NCI-H524 (cell line): ENCODE measurements at regions not wholly inside any gene's neighbourhood (a gene's known extent, or its start where the extent isn't known, plus 50 kb on each side); places are given as distances from the start of the nearest gene placed in this dataset.
A peak's percentile ranks its signal among the peaks of the same experiment; 100 is the strongest.
"Not testable (repeated sequence)": the region's sequence is repeated elsewhere in the genome, so short reads cannot be mapped to it uniquely, and the experiment has no call there.

Experiments used
- DNase-seq, 2 experiments: peaks; one replicate each; lab custom pipeline; 2025; lab: John Stamatoyannopoulos, UW

DNA sequence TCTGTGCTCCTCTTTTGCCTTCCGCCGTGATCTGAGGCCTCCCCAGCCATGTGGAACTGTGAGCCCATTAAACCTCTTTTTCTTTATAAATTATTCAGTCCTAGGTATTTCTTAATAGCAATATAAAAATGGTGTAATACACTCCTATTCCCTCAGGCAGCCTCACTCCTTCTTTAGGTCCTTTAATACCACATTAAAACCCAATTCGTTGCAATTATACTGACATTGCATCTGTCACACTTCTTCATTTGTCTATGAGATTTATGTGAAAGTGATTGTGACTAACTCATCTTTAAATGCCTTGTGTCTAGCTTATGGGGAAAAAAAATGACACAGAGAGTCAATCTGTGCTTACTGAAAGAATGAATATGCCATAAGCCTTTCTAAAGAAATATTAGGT lies 1035.2 kb upstream of the SLIT2 start:
- DNase-seq: no peak

- no peak for DNase-seq
Observed at GRCh38 chr4:19214591-19215186, 1037.0 kb upstream of the SLIT2 start.

DNA sequence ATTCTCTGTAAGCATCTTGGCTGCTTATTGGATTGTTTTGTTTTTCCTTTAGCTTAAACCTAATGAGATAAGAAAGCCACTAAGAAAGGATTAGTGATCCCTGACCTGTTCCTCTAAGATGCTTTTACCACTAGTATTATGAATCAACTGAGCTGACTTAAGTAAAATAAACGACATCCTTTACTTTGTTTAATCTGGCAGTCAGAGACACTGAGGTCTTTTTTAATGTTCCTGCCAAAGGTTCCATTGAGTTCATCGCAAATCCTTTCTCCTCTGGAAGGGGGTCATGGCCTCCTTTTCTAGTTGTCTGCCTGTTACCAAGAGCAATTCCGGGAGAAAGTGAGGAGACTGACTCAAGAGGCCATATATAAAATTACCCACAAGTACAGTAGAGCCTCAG lies 1038.3 kb upstream of the SLIT2 start:
- DNase-seq: peak in 1 of 2 experiments; percentile 62

DNA sequence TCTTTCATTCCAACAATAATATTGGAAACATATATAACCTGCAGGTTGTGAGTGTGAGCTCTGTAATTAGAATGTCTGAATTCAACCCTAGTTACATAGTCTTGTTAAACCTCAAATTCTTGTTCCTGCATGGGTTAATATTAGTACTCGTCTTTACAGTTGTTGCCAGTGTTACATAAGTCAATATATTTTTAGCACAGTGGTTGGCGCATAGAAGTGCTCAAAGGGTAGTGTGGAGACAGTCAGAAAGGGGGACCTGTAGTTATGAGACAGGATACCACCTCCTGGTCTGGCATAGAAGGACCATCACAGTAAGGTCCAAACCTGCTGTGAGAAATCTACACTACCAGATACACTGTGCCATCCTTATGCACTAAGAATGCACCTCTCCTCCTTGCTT lies 1045.9 kb upstream of the SLIT2 start:
- no peak for DNase-seq

DNA sequence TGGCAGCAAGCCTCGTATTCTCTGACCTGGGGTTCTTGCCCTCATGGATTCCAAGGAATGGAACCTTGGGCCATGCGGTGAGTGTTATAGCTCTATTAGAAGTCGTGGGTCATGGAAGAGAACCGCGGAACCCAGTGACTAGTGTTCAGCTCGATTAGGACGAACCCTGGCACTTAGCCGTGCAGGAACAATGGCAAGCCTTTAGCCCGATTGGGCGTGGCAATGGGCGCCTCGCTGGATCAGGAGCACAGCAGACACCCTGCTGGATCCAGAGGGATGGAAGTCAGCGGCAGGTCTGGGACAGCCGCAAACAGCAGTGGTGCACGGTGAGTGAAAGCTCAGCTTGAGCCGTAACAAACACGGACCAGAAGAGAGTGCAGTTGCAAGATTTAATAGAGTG lies 1053.9 kb upstream of the SLIT2 start:
- not testable (repeated sequence) for DNase-seq

GRCh38 chr4:19195696-19196095 lies 1056.0 kb upstream of the SLIT2 start:
- DNase-seq: peak in 1 of 2 experiments; percentile 47

GRCh38 chr4:19194672-19195071 lies 1057.0 kb upstream of the SLIT2 start:
- no peak for DNase-seq

GRCh38 chr4:19193274-19193981 lies 1058.3 kb upstream of the SLIT2 start:
- DNase-seq: no peak

DNA sequence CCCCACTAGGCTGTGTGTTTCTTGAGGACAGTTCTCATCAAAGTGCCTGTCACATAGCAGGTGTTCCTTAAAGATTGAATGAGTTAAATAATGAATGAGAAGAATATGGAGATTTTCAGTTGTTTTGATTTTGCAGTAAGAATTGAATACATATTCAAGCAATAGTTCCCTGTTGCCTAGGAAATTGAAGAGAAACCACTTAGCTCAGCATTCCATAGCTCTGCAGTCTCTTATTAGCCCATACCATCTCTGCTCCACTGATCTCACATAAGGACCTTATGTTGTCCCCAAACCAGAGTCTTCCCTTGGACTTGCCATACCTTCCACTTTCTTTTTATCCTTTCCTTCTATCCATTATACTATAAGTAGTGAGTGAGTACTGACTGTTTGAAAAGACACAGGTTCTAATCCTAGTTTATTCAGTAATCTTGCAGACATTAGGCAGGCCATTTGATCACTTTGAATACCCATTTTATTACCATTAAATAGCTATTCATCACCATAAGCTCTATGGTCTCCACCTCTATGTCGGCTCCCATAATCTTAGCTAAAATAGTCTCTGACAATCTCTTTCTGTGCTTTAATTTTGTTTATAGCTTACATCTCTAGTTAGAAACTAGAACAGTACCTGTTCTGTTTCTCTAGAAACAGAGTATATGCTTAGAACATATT lies 1059.6 kb upstream of the SLIT2 start:
- DNase-seq: no peak

DNA sequence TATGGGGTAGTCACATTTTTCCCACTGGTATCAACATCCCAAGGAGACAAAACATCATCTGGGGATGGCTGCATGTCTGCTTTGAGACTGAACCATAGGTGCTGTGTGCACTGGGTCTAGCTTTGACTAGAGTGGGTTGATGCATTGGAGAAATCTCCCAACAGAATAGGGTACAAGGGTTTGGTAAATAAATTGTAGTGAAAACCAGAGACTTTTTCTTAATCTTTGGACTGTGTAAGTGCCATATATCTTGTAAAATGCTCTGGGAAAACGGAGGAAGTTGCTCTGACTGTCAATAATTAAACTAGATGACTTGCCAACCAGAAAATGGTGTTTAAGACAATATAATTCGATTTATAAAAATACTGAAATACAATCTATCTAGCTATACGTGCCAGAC lies 1064.0 kb upstream of the SLIT2 start:
- DNase-seq: no peak

GRCh38 chr4:19187096-19187495 lies 1064.6 kb upstream of the SLIT2 start:
- DNase-seq: no peak

DNA sequence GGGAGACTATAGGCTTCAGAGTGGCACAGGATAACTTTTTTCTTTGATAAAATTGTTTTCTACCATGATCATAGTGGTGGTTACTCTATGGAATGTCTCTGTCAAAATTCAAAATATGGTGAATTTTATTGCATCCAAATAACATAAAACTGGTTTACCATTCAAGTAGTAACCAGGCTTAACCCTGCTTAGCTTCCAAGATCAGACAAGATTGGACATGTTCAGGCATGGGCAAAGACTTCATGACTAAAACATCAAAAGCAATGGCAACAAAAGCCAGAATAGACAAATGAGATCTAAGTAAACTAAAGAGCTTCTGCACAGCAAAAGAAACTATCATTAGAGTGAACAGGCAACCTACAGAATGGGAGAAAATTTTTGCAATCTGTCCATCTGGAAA lies 1070.1 kb upstream of the SLIT2 start:
- not testable (repeated sequence) for DNase-seq

GRCh38 chr4:19178835-19179234 lies 1072.9 kb upstream of the SLIT2 start:
- DNase-seq: no peak

GRCh38 chr4:19177616-19178015 lies 1074.1 kb upstream of the SLIT2 start:
- no peak for DNase-seq

DNA sequence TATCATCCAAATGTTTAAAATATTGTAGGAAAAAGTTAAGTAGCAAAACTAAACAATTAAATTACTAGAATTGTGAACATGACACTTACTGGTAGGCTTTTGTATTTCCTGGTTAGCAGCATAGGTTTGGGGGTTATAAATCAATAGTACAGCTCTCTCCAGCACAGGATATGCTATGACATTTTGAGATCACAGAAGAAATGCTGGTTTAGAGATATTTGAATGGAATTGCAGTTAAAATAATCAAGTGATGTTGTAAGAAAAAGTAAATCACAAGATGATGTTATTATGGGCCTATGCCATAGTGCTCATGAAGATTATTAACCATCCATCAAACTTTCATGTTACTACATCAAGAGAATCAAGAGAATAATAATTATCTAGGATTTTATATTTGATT lies 1079.9 kb upstream of the SLIT2 start:
- DNase-seq: no peak

- no peak for DNase-seq
Observed at GRCh38 chr4:19167311-19167710, 1084.4 kb upstream of the SLIT2 start.

DNA sequence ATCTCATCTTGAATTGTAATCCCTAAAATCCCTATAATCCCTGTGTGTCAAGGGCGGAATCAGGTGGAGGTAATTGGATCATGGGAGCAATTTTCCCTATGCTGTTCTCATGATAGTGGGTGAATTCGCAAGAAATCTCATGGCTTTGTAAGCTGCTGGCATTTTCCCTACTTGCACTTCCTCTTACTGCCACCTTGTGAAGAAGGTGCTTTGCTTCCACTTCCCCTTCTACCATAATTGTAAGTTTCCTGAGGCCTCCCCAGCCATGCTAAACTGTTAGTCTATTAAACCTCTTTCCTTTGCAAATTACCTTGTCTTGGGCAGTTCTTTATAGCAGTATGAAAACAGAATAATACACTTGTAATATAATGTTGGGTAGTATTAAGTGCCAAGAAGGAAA lies 1087.4 kb upstream of the SLIT2 start:
- DNase-seq: peak in 1 of 2 experiments; percentile 26

DNA sequence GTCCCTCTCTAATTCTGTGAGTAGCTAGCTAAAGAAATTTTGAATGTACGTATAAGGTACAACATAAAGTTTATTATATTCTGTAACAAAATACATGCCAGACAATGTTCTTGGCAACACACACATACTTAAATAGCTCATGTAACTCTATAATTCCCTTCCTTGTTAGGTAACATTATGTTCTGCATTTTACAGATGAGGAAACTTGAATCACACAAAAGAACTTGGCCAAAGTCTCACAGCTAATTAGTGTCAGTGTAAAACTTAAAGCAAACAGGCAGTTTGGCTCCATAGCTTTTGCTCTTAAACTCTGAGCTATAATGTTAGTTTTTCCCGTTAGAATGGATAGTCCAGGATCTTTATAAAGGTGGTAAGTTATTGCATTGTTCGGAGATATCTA lies 1091.8 kb upstream of the SLIT2 start:
- DNase-seq: no peak

DNA sequence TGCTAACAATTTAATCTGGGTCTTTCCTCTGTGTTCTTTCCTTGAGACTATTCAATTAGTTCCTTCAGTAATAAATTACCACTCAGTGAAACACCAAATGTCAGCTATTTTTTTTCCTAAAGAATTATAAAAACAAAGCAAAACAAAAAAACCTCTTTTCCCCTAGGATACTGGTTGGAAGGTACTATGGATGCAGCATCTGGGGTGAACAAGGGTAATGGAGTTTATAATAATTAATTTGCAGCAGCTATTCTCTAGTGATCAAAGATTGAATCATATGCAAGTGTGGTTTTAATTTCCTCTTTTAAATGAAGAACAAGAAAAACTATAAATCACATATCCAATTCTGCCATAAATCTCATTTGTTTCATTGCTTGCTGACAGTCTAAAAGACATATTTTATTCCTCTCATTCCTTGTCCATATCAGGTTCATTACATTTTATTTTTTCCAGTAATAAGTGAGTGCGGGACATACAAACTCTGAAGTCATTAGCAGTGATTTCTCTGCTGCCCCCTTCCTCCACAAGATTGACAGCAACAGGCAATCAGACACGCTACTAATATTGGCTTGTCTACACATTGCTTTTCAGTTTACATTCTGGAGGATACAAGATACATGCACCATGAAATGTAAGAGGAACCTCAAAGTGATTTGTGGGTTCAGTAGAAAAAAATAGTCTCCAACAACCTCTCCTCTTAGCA lies 1093.4 kb upstream of the SLIT2 start:
- DNase-seq: no peak

GRCh38 chr4:19156786-19157185 lies 1094.9 kb upstream of the SLIT2 start:
- DNase-seq: no peak

DNA sequence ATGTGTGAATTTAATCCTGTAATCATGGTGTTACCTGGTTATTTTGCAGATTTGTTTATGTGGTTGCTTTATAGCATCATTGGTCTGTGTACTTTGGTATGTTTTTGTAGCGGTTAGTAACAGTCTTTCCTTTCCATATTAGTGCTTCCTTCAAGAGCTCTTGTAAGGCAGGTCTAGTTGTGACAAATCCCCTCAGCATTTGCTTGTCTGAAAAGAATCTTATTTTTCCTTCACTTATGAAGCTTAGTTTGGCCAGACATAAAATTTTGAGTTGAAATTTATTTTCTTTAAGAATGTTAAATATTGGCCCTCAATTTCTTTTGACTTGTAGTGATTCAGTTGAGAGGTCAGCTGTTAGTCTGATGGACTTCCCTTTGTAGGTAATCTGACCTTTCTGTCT lies 1096.1 kb upstream of the SLIT2 start:
- DNase-seq: no peak

- not testable (repeated sequence) for DNase-seq
Observed at GRCh38 chr4:19154267-19154666, 1097.4 kb upstream of the SLIT2 start.

DNA sequence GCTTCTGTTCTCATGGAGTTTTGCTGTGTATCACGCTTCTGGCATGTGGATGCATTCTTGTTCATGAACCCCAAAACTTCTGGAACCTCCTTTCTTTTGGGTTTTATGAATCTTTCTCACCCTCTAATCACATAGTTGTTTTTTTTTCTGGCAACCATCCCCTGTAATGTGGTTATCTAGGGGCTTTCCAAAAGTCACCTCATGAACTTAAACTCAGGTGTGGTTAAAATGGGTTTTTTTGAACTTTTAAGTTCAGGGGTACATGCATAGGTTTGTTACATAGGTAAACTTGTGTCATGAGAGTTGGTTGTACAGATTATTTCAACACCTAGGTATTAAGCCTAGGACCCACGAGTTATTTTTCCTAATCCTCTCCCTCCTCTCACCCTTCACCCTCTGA lies 1099.4 kb upstream of the SLIT2 start:
- DNase-seq: no peak
